H1 (cell line): ENCODE measurements at regions not wholly inside any gene's neighbourhood (a gene's known extent, or its start where the extent isn't known, plus 50 kb on each side); places are given as distances from the start of the nearest gene placed in this dataset.

ENCODE experiments used
- CTCF ChIA-PET: fragments of 300-600 bp; sonication (Branson Sonifier 250); formaldehyde crosslinking; loops from one replicate; lab custom pipeline; 2021; ENCODE audit not compliant: partially characterized antibody; lab: Charles Lee
- POLR2A ChIA-PET: fragments of 300-600 bp; sonication (Branson Sonifier 250); formaldehyde crosslinking; loops from one replicate; lab custom pipeline; 2021; ENCODE audit warnings: inconsistent platforms; ENCODE audit not compliant: partially characterized antibody; lab: Charles Lee
- DNase-seq, 2 experiments: peaks; one replicate each; pipeline versions ENCODE4 v3.0.0 to v3.0.0-alpha.2; 2010 to 2022; ENCODE audit warnings: low spot score in 2 of 2, low read depth in 1 of 2, mixed read lengths in 1 of 2
- FAIRE-seq: peaks from 2 replicates; lab custom pipeline; 2011; peaks lifted over from hg19 to GRCh38; lab: Jason Lieb, UNC
- H2AFZ ChIP-seq: 2 replicates; pipeline ENCODE4 v1.8.1; 2012; ENCODE audit warnings: low read length, inconsistent platforms
- H2AK5ac ChIP-seq: 2 replicates; pipeline ENCODE4 v1.6.1; 2013; ENCODE audit warnings: low read depth, low read length
- H2BK120ac ChIP-seq: replicated peaks from 2 replicates; pipeline ENCODE3; 2013; ENCODE audit warnings: low read depth, low read length, inconsistent platforms
- H2BK12ac ChIP-seq: 2 replicates; pipeline ENCODE4 v1.6.1; 2013; ENCODE audit warnings: low read depth, low read length
- H2BK15ac ChIP-seq: 2 replicates; pipeline ENCODE4 v1.6.1; 2013; ENCODE audit warnings: low read length
- H2BK20ac ChIP-seq: 2 replicates; pipeline ENCODE4 v1.6.1; 2013; ENCODE audit warnings: low read length
- H2BK5ac ChIP-seq: 2 replicates; pipeline ENCODE4 v1.6.1; 2013; ENCODE audit warnings: low read depth, low read length
- H3K14ac ChIP-seq: 2 replicates; pipeline ENCODE4 v1.6.1; 2013; ENCODE audit warnings: inconsistent platforms; ENCODE audit not compliant: insufficient read length
- H3K18ac ChIP-seq: 2 replicates; pipeline ENCODE4 v1.6.1; 2013; ENCODE audit warnings: low read length; ENCODE audit errors: extremely low read depth
- H3K23ac ChIP-seq: 2 replicates; pipeline ENCODE4 v1.6.1; 2013; ENCODE audit warnings: inconsistent platforms; ENCODE audit not compliant: insufficient read length
- H3K23me2 ChIP-seq: 2 replicates; pipeline ENCODE4 v1.6.1; 2013; ENCODE audit warnings: low read depth, low read length
- H3K27ac ChIP-seq: 2 replicates; pipeline ENCODE4 v1.6.1; 2011; ENCODE audit warnings: low read depth, low read length, inconsistent platforms
- H3K27me3 ChIP-seq, 4 experiments: replicated peaks in 1 of 4; 1 replicate in 1 of 4; 2 replicates in 3 of 4; pipeline versions ENCODE4 v1.6.1 to v1.8.1; 2011 to 2013; ENCODE audit warnings: low read length in 3 of 4, mild to moderate bottlenecking in 3 of 4, inconsistent platforms in 2 of 4, mixed read lengths in 2 of 4, moderate library complexity in 1 of 4; ENCODE audit not compliant: control insufficient read depth in 3 of 4, insufficient read depth in 3 of 4; ENCODE audit errors: extremely low read depth in 1 of 4
- H3K36me3 ChIP-seq, 4 experiments: 2 replicates each; pipeline versions ENCODE4 v1.6.1 to v1.8.1; 2011 to 2013; ENCODE audit warnings: mild to moderate bottlenecking in 4 of 4, low read length in 3 of 4, moderate library complexity in 2 of 4, control low read depth in 1 of 4, inconsistent platforms in 1 of 4; ENCODE audit not compliant: insufficient read depth in 4 of 4, control insufficient read depth in 2 of 4
- H3K4ac ChIP-seq: replicated peaks from 2 replicates; pipeline ENCODE3; 2013; ENCODE audit warnings: low read length, low read depth, mixed read lengths, inconsistent platforms; ENCODE audit not compliant: insufficient read length
- H3K4me1 ChIP-seq, 4 experiments: replicated peaks in 1 of 4; 1 replicate in 1 of 4; 2 replicates in 3 of 4; pipeline versions ENCODE4 v1.6.1 to v1.8.1; 2011 to 2013; ENCODE audit warnings: low read length in 3 of 4, inconsistent platforms in 2 of 4, mixed read lengths in 1 of 4; ENCODE audit not compliant: insufficient read depth in 4 of 4, control insufficient read depth in 3 of 4
- H3K4me2 ChIP-seq, 2 experiments: 2 replicates each; pipeline versions ENCODE4 v1.6.1 to v1.8.1; 2011 to 2013; ENCODE audit warnings: low read depth in 2 of 2, low read length in 2 of 2, control low read depth in 1 of 2, inconsistent platforms in 1 of 2, mild to moderate bottlenecking in 1 of 2; ENCODE audit not compliant: insufficient read depth in 1 of 2
- H3K4me3 ChIP-seq, 4 experiments: fragments of 200-600, 300-600 bp in 1 of 4; sonication (generic), shearing (Covaris generic), sonication (Bioruptor Twin) in 1 of 4; 2 replicates each; pipeline versions ENCODE4 v1.5.1 to v1.8.1; 2011 to 2016; ENCODE audit warnings: low read length in 4 of 4, low read depth in 3 of 4, control low read depth in 2 of 4, inconsistent platforms in 2 of 4, mild to moderate bottlenecking in 2 of 4, mixed read lengths in 1 of 4, moderate library complexity in 1 of 4; ENCODE audit not compliant: insufficient read depth in 2 of 4; ENCODE audit errors: extremely low read depth in 1 of 4
- H3K56ac ChIP-seq: replicated peaks from 2 replicates; pipeline ENCODE3; 2013; ENCODE audit warnings: low read depth, mild to moderate bottlenecking, mixed read lengths, low read length, inconsistent platforms; ENCODE audit not compliant: insufficient read length
- H3K79me1 ChIP-seq: 2 replicates; pipeline ENCODE4 v1.6.1; 2013; ENCODE audit warnings: low read depth, low read length, control low read depth
- H3K79me2 ChIP-seq, 2 experiments: 2 replicates each; pipeline versions ENCODE4 v1.6.1 to v1.8.1; 2012 to 2013; ENCODE audit warnings: low read length in 2 of 2, mild to moderate bottlenecking in 2 of 2, inconsistent platforms in 1 of 2; ENCODE audit not compliant: insufficient read depth in 2 of 2, control insufficient read depth in 1 of 2
- H3K9ac ChIP-seq, 4 experiments: replicated peaks in 1 of 4; 1 replicate in 1 of 4; 2 replicates in 3 of 4; pipeline versions ENCODE4 v1.6.1 to v1.8.1; 2011 to 2013; ENCODE audit warnings: low read depth in 3 of 4, low read length in 3 of 4, control low read depth in 2 of 4, mild to moderate bottlenecking in 2 of 4, moderate library complexity in 2 of 4, inconsistent platforms in 1 of 4; ENCODE audit errors: extremely low read depth in 1 of 4
- H3K9me3 ChIP-seq, 2 experiments: 2 replicates each; pipeline versions ENCODE4 v1.6.1 to v1.8.1; 2012 to 2013; ENCODE audit warnings: mild to moderate bottlenecking in 2 of 2, moderate library complexity in 2 of 2, control low read depth in 1 of 2, inconsistent platforms in 1 of 2, low read depth in 1 of 2, low read length in 1 of 2, mixed read lengths in 1 of 2; ENCODE audit not compliant: insufficient read depth in 2 of 2
- H4K20me1 ChIP-seq, 2 experiments: replicated peaks in 1 of 2; 2 replicates each; pipeline versions ENCODE3 to v1.8.1; 2011 to 2013; ENCODE audit warnings: inconsistent platforms in 2 of 2, low read length in 2 of 2, mild to moderate bottlenecking in 1 of 2; ENCODE audit not compliant: insufficient read depth in 2 of 2, control insufficient read depth in 1 of 2
- H4K5ac ChIP-seq: 2 replicates; pipeline ENCODE4 v1.6.1; 2013; ENCODE audit warnings: low read length, low read depth, mixed read lengths, inconsistent platforms; ENCODE audit not compliant: insufficient read length
- H4K8ac ChIP-seq: 2 replicates; pipeline ENCODE4 v1.8.0; 2013; ENCODE audit warnings: mild to moderate bottlenecking, moderate library complexity, low read length, inconsistent platforms; ENCODE audit not compliant: insufficient read depth; ENCODE audit errors: extremely low read depth
- H4K91ac ChIP-seq: replicated peaks from 2 replicates; pipeline ENCODE3; 2013; ENCODE audit warnings: low read length, mixed read lengths, inconsistent platforms; ENCODE audit not compliant: insufficient read length
- ATF2 ChIP-seq: IDR thresholded peaks from 2 replicates; pipeline ENCODE4 v1.6.1; 2012; ENCODE audit warnings: low read length, inconsistent platforms
- BCL11A ChIP-seq, 2 experiments: IDR thresholded peaks; one replicate each; pipeline ENCODE4 v1.6.1; 2011; ENCODE audit warnings: low read depth in 2 of 2, low read length in 2 of 2, mild to moderate bottlenecking in 2 of 2
- BRCA1 ChIP-seq: IDR thresholded peaks from 2 replicates; pipeline ENCODE4 v1.6.1; 2012; ENCODE audit warnings: low read depth, low read length, improper control_type of control experiment
- CBX5 ChIP-seq: fragments of 300-800, 300-1000 bp; sonication (generic); IDR thresholded peaks from 2 replicates; pipeline ENCODE4 v1.7.1; 2016; ENCODE audit warnings: antibody characterized with exemption, low read length, low read depth
- CHD1 ChIP-seq: IDR thresholded peaks from 2 replicates; pipeline ENCODE4 v1.6.1; 2012; ENCODE audit warnings: low read depth, low read length, improper control_type of control experiment
- GTF2F1 ChIP-seq: IDR thresholded peaks from 2 replicates; pipeline ENCODE4 v1.6.1; 2012; ENCODE audit warnings: low read depth, low read length, improper control_type of control experiment, borderline replicate concordance
- JUN ChIP-seq: IDR thresholded peaks from 2 replicates; pipeline ENCODE4 v1.6.1; 2011; ENCODE audit warnings: low read depth, mild to moderate bottlenecking, improper control_type of control experiment, low read length
- JUND ChIP-seq: IDR thresholded peaks from 2 replicates; pipeline ENCODE4 v1.6.1; 2011; ENCODE audit warnings: mild to moderate bottlenecking, improper control_type of control experiment, low read length
- POLR2A ChIP-seq, 2 experiments: IDR thresholded peaks; 1 replicate in 1 of 2; 2 replicates in 1 of 2; pipeline ENCODE4 v1.6.1; 2011; ENCODE audit warnings: low read depth in 2 of 2, low read length in 2 of 2, mild to moderate bottlenecking in 2 of 2; ENCODE audit errors: control extremely low read depth in 1 of 2
- SAP30 ChIP-seq: fragments of 300-600 bp; sonication (generic); IDR thresholded peaks from 2 replicates; pipeline ENCODE4 v1.7.1; 2012; ENCODE audit warnings: low read length, moderate library complexity, mild to moderate bottlenecking, inconsistent platforms; ENCODE audit not compliant: insufficient read depth, insufficient replicate concordance
- SP1 ChIP-seq: IDR thresholded peaks from 2 replicates; pipeline ENCODE4 v1.6.1; 2011; ENCODE audit warnings: low read depth, low read length
- SUZ12 ChIP-seq: fragments of 200-600 bp; sonication (generic); IDR thresholded peaks from 2 replicates; pipeline ENCODE4 v1.6.1; 2012; ENCODE audit warnings: mild to moderate bottlenecking, inconsistent platforms, low read length, moderate library complexity, mixed read lengths
- TCF12 ChIP-seq: IDR thresholded peaks from 2 replicates; pipeline ENCODE4 v1.6.1; 2011; ENCODE audit warnings: low read depth, mild to moderate bottlenecking, low read length
- TEAD4 ChIP-seq: IDR thresholded peaks from 2 replicates; pipeline ENCODE4 v1.6.1; 2012; ENCODE audit warnings: low read depth, low read length, inconsistent platforms, mixed read lengths
- WGBS, 2 experiments: shearing (Covaris generic) in 1 of 2; methylation state at CpG; one replicate each; pipeline versions ENCODE4 v1.1.6 to v1.1.7; 2013 to 2015; ENCODE audit warnings: low lambda C conversion rate in 2 of 2, mixed read lengths in 2 of 2, inconsistent platforms in 1 of 2, low coverage in 1 of 2, missing lambda C conversion rate in 1 of 2; ENCODE audit not compliant: insufficient replicate concordance in 2 of 2, insufficient coverage in 1 of 2, insufficient read length in 1 of 2; ENCODE audit errors: extremely low coverage in 1 of 2, missing lambda C conversion rate in 1 of 2; 5-methylcytosine and 5-hydroxymethylcytosine counted together

- H2BK120ac ChIP-seq, result no peak overlapping the region
- ChIA-PET POLR2A (interaction anchor here (1.3 to 2.1 kb wide), 3 partner anchors 10 to 97 kb away, joined by 3 to 7 read pairs (median 3); no protein-coding TSS in a partner anchor), CTCF (interaction anchor here (0.9 to 6.6 kb wide), 17 partner anchors 11 to 428 kb away, joined by 3 to 56 read pairs (median 5); no protein-coding TSS in a partner anchor)
- H3K79me1 ChIP-seq, result no peaks in the 10 kb centered on the region; the same call in 1 of the 2 replicates
- H3K56ac ChIP-seq, result no peak overlapping the region
- no peak overlapping the region for H2BK12ac ChIP-seq
- no peaks in the 10 kb centered on the region for H3K36me3 ChIP-seq
- no peak for DNase-seq
- H3K23ac ChIP-seq, result no peak overlapping the region
- no peak overlapping the region for H2AFZ ChIP-seq
- 89% methylated on average over 9 of the region's 10 CpGs; no CpG with 5 or more reads in 1 of the 2 experiments for WGBS, 2 experiments
- no peak for FAIRE-seq
- no peak overlapping the region for H3K4me2 ChIP-seq
- no peaks in the 10 kb centered on the region for H3K79me2 ChIP-seq
- no peak overlapping the region for H3K27ac ChIP-seq
- peaks cover 0 to 27% (median 14%) of the 10 kb centered on the region in 4 experiments; a peak in 6 of 7 replicates for H3K4me1 ChIP-seq
- no peaks in the 10 kb centered on the region for H3K9me3 ChIP-seq
- H4K91ac ChIP-seq, result no peak overlapping the region
- H3K18ac ChIP-seq, result no peak overlapping the region; the same call in 1 of the 2 replicates
- H2BK15ac ChIP-seq, result no peak overlapping the region
- no peak overlapping the region for H4K5ac ChIP-seq
- no peak overlapping the region for H3K4ac ChIP-seq
- H2AK5ac ChIP-seq, result no peak overlapping the region
- no peak overlapping the region for H3K14ac ChIP-seq
- H3K27me3 ChIP-seq, result no peaks in the 10 kb centered on the region; a peak in 1 of 7 replicates
- H3K4me3 ChIP-seq, result no peak overlapping the region
- H4K20me1 ChIP-seq, result no peaks in the 10 kb centered on the region
- H3K9ac ChIP-seq, result no peak overlapping the region
- H3K23me2 ChIP-seq, result peaks cover 2% of the 10 kb centered on the region; the same call in 1 of the 2 replicates
- no peak overlapping the region; the same call in 1 of the 2 replicates for H4K8ac ChIP-seq
- no peak overlapping the region for H2BK5ac ChIP-seq
- no peak overlapping the region for H2BK20ac ChIP-seq
- TF ChIP-seq GTF2F1 (no peak), JUND (no peak), SUZ12 (no peak), CHD1 (no peak), SAP30 (no peak), JUN (no peak), ATF2 (no peak), SP1 (no peak), BCL11A (IDR thresholded peaks at IDR 0.05; ENCODE audit: low read depth in 2 of 2, low read length in 2 of 2) (no peak), CBX5 (no peak), TEAD4 (no peak), BRCA1 (no peak), POLR2A (IDR thresholded peaks at IDR 0.05; ENCODE audit: control extremely low read depth in 1 of 2, low read depth in 2 of 2, low read length in 2 of 2) (no peak), TCF12 (no peak)
These were observed 99.5 kb upstream of the GSE1 start for GRCh38 chr16:85513649-85514048.
